Panc1 (cell line): ENCODE measurements at regions not wholly inside any gene's neighbourhood (a gene's known extent, or its start where the extent isn't known, plus 50 kb on each side); places are given as distances from the start of the nearest gene placed in this dataset.

ENCODE experiments used
- ATAC-seq: fragments of 200-7000 bp; cut with Tn5 transposase; 2 replicates; pipeline ENCODE4 v1.9.1; 2020; ENCODE audit warnings: mild to moderate bottlenecking, moderate library complexity
- BruUV-seq: library from RNA; stranded (reverse); fragments of 400-500 nt; replicated peaks from 2 replicates; lab custom pipeline; 2021; lab: Mats Ljungman, UMichigan
- CTCF ChIA-PET: fragments of 300-600 bp; sonication (Branson Sonifier 250); formaldehyde crosslinking; loops from one replicate; lab custom pipeline; 2022; ENCODE audit warnings: antibody characterized with exemption; lab: Charles Lee
- POLR2A ChIA-PET: fragments of 300-600 bp; sonication (Branson Sonifier 250); formaldehyde crosslinking; loops from one replicate; lab custom pipeline; 2022; ENCODE audit warnings: antibody characterized with exemption; lab: Charles Lee
- DNase-seq: peaks from one replicate; pipeline ENCODE4 v3.0.0-alpha.2; 2010; ENCODE audit warnings: low read depth, low spot score
- H3K27ac ChIP-seq: 2 replicates; pipeline ENCODE4 v1.5.1; 2011; ENCODE audit warnings: mild to moderate bottlenecking, low read length, inconsistent platforms
- H3K27me3 ChIP-seq: fragments of 200-500 bp; sonication (Bioruptor generic); 2 replicates; pipeline ENCODE4 v1.6.0; 2014; ENCODE audit warnings: low read length, inconsistent platforms; ENCODE audit not compliant: control insufficient read depth, insufficient read depth
- H3K36me3 ChIP-seq: fragments of 200-500 bp; sonication (Bioruptor generic); 2 replicates; pipeline ENCODE4 v1.5.1; 2014; ENCODE audit warnings: inconsistent platforms, mild to moderate bottlenecking, low read length, moderate library complexity; ENCODE audit not compliant: control insufficient read depth, insufficient read depth
- H3K4me1 ChIP-seq: 2 replicates; pipeline ENCODE4 v1.5.1; 2011; ENCODE audit warnings: inconsistent platforms, mild to moderate bottlenecking, low read length, moderate library complexity; ENCODE audit not compliant: control insufficient read depth, insufficient read depth
- H3K4me3 ChIP-seq, 2 experiments: 2 replicates each; pipeline ENCODE4 v1.5.1; 2011 to 2012; ENCODE audit warnings: low read depth in 2 of 2, low read length in 2 of 2, mild to moderate bottlenecking in 2 of 2, inconsistent platforms in 1 of 2, moderate library complexity in 1 of 2
- H3K9me3 ChIP-seq: fragments of 200-500 bp; sonication (Bioruptor generic); 2 replicates; pipeline ENCODE4 v1.5.1; 2014; ENCODE audit warnings: low read depth, mild to moderate bottlenecking, inconsistent platforms, low read length, moderate library complexity; ENCODE audit not compliant: control insufficient read depth, insufficient read depth
- POLR2AphosphoS5 ChIP-seq: IDR thresholded peaks from 2 replicates; pipeline ENCODE4 v1.6.1; 2012; ENCODE audit warnings: mild to moderate bottlenecking, low read depth, low read length, moderate library complexity
- SIN3A ChIP-seq: IDR thresholded peaks from 2 replicates; pipeline ENCODE4 v1.6.1; 2012; ENCODE audit warnings: low read depth, mild to moderate bottlenecking, low read length, moderate library complexity, borderline replicate concordance; ENCODE audit not compliant: insufficient read depth
- TCF7L2 ChIP-seq: IDR thresholded peaks from 2 replicates; pipeline ENCODE4 v1.6.1; 2011; ENCODE audit warnings: mild to moderate bottlenecking, low read depth, low read length, inconsistent platforms
- in situ Hi-C: cut with HindIII; loops from 2 replicates; pipeline ENCODE4 v1.10.0; 2016; ENCODE audit warnings: low sequenced_read_pairs, low pct_unique_long_range_greater_than_20kb
- intact Hi-C: fragments of 100-400 bp; cut with micrococcal nuclease; formaldehyde crosslinking; loops from one replicate; pipeline ENCODE4 v1.10.0; 2022; ENCODE audit not compliant: unreplicated experiment
- TF ChIP-seq, protein P1 (sequence below), 2 experiments: IDR thresholded peaks; 2 replicates each; pipeline ENCODE4 v1.6.1; 2011 to 2012; ENCODE audit warnings: low read depth in 2 of 2, control low read depth in 1 of 2, low read length in 1 of 2, mild to moderate bottlenecking in 1 of 2, moderate library complexity in 1 of 2; ENCODE audit not compliant: insufficient read depth in 1 of 2
- TF ChIP-seq, protein P2 (sequence below): fragments of 450-650 bp; IDR thresholded peaks from 2 replicates; pipeline ENCODE4 v1.5.1; 2017; ENCODE audit warnings: mild to moderate bottlenecking

DNA sequence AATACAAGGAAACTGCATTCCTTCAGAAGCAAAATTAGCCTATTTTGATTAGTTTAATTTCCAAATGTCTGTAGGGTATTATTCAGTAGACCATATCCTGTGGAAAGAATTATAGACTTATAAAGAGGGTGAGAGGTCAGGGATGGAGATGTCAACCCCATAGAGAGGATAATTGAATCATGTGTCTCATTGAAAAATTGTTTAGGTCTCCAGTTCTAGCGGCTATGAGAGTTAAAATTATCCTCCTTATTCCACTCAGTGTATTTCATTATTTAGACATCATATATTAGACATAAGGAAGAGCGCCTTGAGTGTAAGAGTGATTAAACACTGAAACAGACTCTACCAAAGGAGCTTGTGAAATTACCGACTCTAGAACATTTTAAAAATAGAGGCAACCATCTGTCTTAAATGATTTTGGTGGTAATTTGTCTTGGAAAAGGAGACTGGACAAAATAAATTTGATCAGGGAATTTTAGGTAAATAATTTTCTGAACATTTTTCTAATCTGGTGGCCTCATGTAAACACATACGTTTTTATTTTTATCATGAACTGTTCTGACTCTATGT is 654.4 kb upstream of the TENM3 start:
- H3K36me3 ChIP-seq: no peaks in the 10 kb centered on the region
- TF ChIP-seq TCF7L2 (no peak), POLR2AphosphoS5 (no peak), SIN3A (no peak)
- TF ChIP-seq, protein P1, sequence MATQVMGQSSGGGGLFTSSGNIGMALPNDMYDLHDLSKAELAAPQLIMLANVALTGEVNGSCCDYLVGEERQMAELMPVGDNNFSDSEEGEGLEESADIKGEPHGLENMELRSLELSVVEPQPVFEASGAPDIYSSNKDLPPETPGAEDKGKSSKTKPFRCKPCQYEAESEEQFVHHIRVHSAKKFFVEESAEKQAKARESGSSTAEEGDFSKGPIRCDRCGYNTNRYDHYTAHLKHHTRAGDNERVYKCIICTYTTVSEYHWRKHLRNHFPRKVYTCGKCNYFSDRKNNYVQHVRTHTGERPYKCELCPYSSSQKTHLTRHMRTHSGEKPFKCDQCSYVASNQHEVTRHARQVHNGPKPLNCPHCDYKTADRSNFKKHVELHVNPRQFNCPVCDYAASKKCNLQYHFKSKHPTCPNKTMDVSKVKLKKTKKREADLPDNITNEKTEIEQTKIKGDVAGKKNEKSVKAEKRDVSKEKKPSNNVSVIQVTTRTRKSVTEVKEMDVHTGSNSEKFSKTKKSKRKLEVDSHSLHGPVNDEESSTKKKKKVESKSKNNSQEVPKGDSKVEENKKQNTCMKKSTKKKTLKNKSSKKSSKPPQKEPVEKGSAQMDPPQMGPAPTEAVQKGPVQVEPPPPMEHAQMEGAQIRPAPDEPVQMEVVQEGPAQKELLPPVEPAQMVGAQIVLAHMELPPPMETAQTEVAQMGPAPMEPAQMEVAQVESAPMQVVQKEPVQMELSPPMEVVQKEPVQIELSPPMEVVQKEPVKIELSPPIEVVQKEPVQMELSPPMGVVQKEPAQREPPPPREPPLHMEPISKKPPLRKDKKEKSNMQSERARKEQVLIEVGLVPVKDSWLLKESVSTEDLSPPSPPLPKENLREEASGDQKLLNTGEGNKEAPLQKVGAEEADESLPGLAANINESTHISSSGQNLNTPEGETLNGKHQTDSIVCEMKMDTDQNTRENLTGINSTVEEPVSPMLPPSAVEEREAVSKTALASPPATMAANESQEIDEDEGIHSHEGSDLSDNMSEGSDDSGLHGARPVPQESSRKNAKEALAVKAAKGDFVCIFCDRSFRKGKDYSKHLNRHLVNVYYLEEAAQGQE (IDR thresholded peaks at IDR 0.05; ENCODE audit: insufficient read depth in 1 of 2, low read depth in 2 of 2, low read length in 1 of 2): no peak
- TF ChIP-seq, protein P2, sequence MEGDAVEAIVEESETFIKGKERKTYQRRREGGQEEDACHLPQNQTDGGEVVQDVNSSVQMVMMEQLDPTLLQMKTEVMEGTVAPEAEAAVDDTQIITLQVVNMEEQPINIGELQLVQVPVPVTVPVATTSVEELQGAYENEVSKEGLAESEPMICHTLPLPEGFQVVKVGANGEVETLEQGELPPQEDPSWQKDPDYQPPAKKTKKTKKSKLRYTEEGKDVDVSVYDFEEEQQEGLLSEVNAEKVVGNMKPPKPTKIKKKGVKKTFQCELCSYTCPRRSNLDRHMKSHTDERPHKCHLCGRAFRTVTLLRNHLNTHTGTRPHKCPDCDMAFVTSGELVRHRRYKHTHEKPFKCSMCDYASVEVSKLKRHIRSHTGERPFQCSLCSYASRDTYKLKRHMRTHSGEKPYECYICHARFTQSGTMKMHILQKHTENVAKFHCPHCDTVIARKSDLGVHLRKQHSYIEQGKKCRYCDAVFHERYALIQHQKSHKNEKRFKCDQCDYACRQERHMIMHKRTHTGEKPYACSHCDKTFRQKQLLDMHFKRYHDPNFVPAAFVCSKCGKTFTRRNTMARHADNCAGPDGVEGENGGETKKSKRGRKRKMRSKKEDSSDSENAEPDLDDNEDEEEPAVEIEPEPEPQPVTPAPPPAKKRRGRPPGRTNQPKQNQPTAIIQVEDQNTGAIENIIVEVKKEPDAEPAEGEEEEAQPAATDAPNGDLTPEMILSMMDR: no peak
- POLR2A ChIA-PET: no interaction called here
- intact Hi-C loops (no loop called here), in situ Hi-C loops (no loop called here)
- CTCF ChIA-PET: no interaction called here
- no peak overlapping the region for H3K27ac ChIP-seq
- no peaks in the 10 kb centered on the region for H3K27me3 ChIP-seq
- no peaks in the 10 kb centered on the region for H3K9me3 ChIP-seq
- ATAC-seq: no peak
- no peaks in the 10 kb centered on the region for H3K4me1 ChIP-seq
- no peak for DNase-seq
- no TSS peak for BruUV-seq
- no peak overlapping the region for H3K4me3 ChIP-seq

DNA sequence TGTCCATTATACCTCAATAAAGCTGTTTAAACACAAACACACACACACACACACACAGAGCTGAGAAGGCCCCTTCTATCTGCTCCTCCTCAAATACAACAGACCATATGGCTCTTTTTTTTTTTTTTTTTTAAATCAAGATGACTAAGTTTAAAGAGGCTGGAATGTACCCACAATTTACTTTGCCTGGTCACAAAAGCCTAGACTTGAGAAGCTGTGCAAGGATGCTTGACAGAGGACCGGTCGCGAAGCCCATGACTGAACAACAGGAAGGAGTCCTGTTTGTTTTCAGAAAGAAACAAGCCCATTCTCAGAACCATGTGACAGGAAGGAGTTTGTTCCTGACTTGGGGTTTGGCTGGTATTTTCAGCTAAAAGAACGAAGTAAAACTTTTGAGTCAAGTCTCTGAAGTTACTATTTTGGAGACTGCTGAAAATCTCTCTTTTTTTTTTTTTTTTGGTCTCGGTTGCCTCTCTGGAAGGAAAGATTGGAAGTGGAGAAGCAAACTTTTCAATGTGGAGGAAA is 650.9 kb upstream of the TENM3 start:
- BruUV-seq: no TSS peak
- in situ Hi-C loops (no loop called here), intact Hi-C loops (no loop called here)
- Histone ChIP-seq H3K4me3 (no peak overlapping the region), H3K27me3 (no peaks in the 10 kb centered on the region), H3K27ac (no peak overlapping the region), H3K4me1 (no peaks in the 10 kb centered on the region), H3K36me3 (no peaks in the 10 kb centered on the region), H3K9me3 (no peaks in the 10 kb centered on the region)
- CTCF ChIA-PET: no interaction called here
- ATAC-seq (no peak), DNase-seq (no peak)
- no peak for TF ChIP-seq TCF7L2
- TF ChIP-seq SIN3A: no peak
- TF ChIP-seq, protein P2: no peak
- TF ChIP-seq, protein P1 (IDR thresholded peaks at IDR 0.05; ENCODE audit: insufficient read depth in 1 of 2, low read depth in 2 of 2, low read length in 1 of 2): no peak
- POLR2A ChIA-PET: no interaction called here
